GM12878 (cell line): ENCODE measurements at regions not wholly inside any gene's neighbourhood (a gene's known extent, or its start where the extent isn't known, plus 50 kb on each side); places are given as distances from the start of the nearest gene placed in this dataset.

Experiments used
- ATAC-seq: fragments of 200-7000 bp; cut with Tn5 transposase; 3 replicates; pipeline ENCODE4 v1.9.1; 2020; ENCODE audit warnings: mild to moderate bottlenecking, moderate library complexity
- BruUV-seq: library from RNA; stranded (reverse); fragments of 400-500 nt; replicated peaks from 2 replicates; lab custom pipeline; 2021; lab: Mats Ljungman, UMichigan
- CTCF ChIA-PET: fragments of 300-600 bp; sonication (Branson Sonifier 250); formaldehyde crosslinking; extraction: SDS; loops from one replicate; lab custom pipeline; 2021; ENCODE audit warnings: inconsistent platforms; lab: Yijun Ruan, JAX
- POLR2A ChIA-PET: fragments of 350-600 bp; formaldehyde crosslinking; extraction: SDS; loops from one replicate; lab custom pipeline; 2021; ENCODE audit warnings: inconsistent platforms; lab: Charles Lee
- RAD21 ChIA-PET: fragments of 300-600 bp; sonication (Branson Sonifier 250); formaldehyde crosslinking; loops from one replicate; lab custom pipeline; 2023; ENCODE audit warnings: antibody characterized with exemption; ENCODE audit not compliant: unreplicated experiment; lab: Charles Lee
- SMC1A ChIA-PET: fragments of 300-600 bp; sonication (Branson Sonifier 250); formaldehyde crosslinking; loops from one replicate; lab custom pipeline; 2023; ENCODE audit not compliant: unreplicated experiment, uncharacterized antibody; lab: Charles Lee
- DNase-seq: peaks from one replicate; pipeline ENCODE4 v3.0.0-alpha.2; 2011; ENCODE audit warnings: low read depth, low spot score
- FAIRE-seq: peaks from 3 replicates; lab custom pipeline; 2011; peaks lifted over from hg19 to GRCh38; lab: Jason Lieb, UNC
- H2AFZ ChIP-seq: 2 replicates; pipeline ENCODE4 v1.6.0; 2011; ENCODE audit warnings: low read depth, low read length, control low read depth; ENCODE audit not compliant: control insufficient read depth
- H3K27ac ChIP-seq: 2 replicates; pipeline ENCODE4 v1.5.1; 2011; ENCODE audit warnings: control low read depth; ENCODE audit not compliant: control insufficient read depth, insufficient read depth
- H3K27me3 ChIP-seq, 2 experiments: replicated peaks in 1 of 2; 2 replicates each; pipeline versions ENCODE4 v1.6.0 to v1.6.1; 2011; ENCODE audit warnings: low read length in 1 of 2; ENCODE audit not compliant: control insufficient read depth in 2 of 2, insufficient read depth in 2 of 2
- H3K36me3 ChIP-seq, 2 experiments: 2 replicates each; pipeline ENCODE4 v1.5.1; 2011; ENCODE audit warnings: low read length in 1 of 2; ENCODE audit not compliant: control insufficient read depth in 2 of 2, insufficient read depth in 2 of 2
- H3K4me1 ChIP-seq: 2 replicates; pipeline ENCODE4 v1.6.1; 2011; ENCODE audit warnings: mild to moderate bottlenecking, low read length, moderate library complexity, mixed read lengths; ENCODE audit not compliant: control insufficient read depth, insufficient read depth
- H3K4me2 ChIP-seq: 2 replicates; pipeline ENCODE4 v1.6.0; 2011; ENCODE audit warnings: control low read depth; ENCODE audit not compliant: control insufficient read depth, insufficient read depth
- H3K4me3 ChIP-seq: fragments of 200-600 bp; sonication (generic); 2 replicates; pipeline ENCODE4 v1.5.1; 2016
- H3K79me2 ChIP-seq: 2 replicates; pipeline ENCODE4 v1.6.0; 2011; ENCODE audit warnings: low read length; ENCODE audit not compliant: control insufficient read depth, insufficient read depth
- H3K9ac ChIP-seq: 2 replicates; pipeline ENCODE4 v1.8.0; 2011; ENCODE audit warnings: low read length, control low read depth, mixed read lengths; ENCODE audit not compliant: control insufficient read depth, insufficient read depth
- H3K9me3 ChIP-seq: replicated peaks from 3 replicates; pipeline ENCODE4 v1.5.1; 2011; ENCODE audit warnings: mild to moderate bottlenecking, low read length; ENCODE audit not compliant: control insufficient read depth, insufficient read depth
- H4K20me1 ChIP-seq: 2 replicates; pipeline ENCODE4 v1.6.0; 2011; ENCODE audit not compliant: control insufficient read depth, insufficient read depth
- WGBS: methylation state at CpG from one replicate; pipeline ENCODE4 v1.1.6; 2016; ENCODE audit warnings: low lambda C conversion rate; ENCODE audit not compliant: insufficient replicate concordance, insufficient coverage; ENCODE audit errors: missing lambda C conversion rate; 5-methylcytosine and 5-hydroxymethylcytosine counted together
- in situ Hi-C: fragments of 300-500 bp; cut with MboI; formaldehyde crosslinking; loops from 9 replicates; pipeline ENCODE4 v1.14.3; 2018; ENCODE audit warnings: mixed read lengths
- intact Hi-C: fragments of 100-400 bp; cut with micrococcal nuclease; formaldehyde crosslinking; loops from one replicate; pipeline ENCODE4 v1.14.2; 2022; ENCODE audit not compliant: unreplicated experiment
- TF ChIP-seq, protein P1 (sequence below): IDR thresholded peaks from 2 replicates; pipeline ENCODE4 v1.6.1; 2012; ENCODE audit warnings: improper control_type of control experiment, low read depth, low read length; ENCODE audit not compliant: insufficient replicate concordance

- no TSS peak for BruUV-seq
- Histone ChIP-seq H3K4me1 (peaks cover 12% of the 10 kb centered on the region), H3K9me3 (no peaks in the 10 kb centered on the region; the same call in 2 of the 3 replicates), H4K20me1 (no peaks in the 10 kb centered on the region), H3K9ac (no peak overlapping the region), H3K27me3 (peaks cover 3 to 9% of the 10 kb centered on the region in 2 experiments), H2AFZ (no peak overlapping the region), H3K79me2 (no peaks in the 10 kb centered on the region)
- ChIA-PET SMC1A (interaction anchor here (0.6 kb wide), 1 partner anchor 42 kb away, joined by 3 read pairs; no protein-coding TSS in a partner anchor), POLR2A (no interaction called here), CTCF (interaction anchor here (1.4 to 1.7 kb wide), 2 partner anchors 15 to 19 kb away, joined by 3 to 5 read pairs; no protein-coding TSS in a partner anchor), RAD21 (no interaction called here)
- no peak for FAIRE-seq
- TF ChIP-seq, protein P1, sequence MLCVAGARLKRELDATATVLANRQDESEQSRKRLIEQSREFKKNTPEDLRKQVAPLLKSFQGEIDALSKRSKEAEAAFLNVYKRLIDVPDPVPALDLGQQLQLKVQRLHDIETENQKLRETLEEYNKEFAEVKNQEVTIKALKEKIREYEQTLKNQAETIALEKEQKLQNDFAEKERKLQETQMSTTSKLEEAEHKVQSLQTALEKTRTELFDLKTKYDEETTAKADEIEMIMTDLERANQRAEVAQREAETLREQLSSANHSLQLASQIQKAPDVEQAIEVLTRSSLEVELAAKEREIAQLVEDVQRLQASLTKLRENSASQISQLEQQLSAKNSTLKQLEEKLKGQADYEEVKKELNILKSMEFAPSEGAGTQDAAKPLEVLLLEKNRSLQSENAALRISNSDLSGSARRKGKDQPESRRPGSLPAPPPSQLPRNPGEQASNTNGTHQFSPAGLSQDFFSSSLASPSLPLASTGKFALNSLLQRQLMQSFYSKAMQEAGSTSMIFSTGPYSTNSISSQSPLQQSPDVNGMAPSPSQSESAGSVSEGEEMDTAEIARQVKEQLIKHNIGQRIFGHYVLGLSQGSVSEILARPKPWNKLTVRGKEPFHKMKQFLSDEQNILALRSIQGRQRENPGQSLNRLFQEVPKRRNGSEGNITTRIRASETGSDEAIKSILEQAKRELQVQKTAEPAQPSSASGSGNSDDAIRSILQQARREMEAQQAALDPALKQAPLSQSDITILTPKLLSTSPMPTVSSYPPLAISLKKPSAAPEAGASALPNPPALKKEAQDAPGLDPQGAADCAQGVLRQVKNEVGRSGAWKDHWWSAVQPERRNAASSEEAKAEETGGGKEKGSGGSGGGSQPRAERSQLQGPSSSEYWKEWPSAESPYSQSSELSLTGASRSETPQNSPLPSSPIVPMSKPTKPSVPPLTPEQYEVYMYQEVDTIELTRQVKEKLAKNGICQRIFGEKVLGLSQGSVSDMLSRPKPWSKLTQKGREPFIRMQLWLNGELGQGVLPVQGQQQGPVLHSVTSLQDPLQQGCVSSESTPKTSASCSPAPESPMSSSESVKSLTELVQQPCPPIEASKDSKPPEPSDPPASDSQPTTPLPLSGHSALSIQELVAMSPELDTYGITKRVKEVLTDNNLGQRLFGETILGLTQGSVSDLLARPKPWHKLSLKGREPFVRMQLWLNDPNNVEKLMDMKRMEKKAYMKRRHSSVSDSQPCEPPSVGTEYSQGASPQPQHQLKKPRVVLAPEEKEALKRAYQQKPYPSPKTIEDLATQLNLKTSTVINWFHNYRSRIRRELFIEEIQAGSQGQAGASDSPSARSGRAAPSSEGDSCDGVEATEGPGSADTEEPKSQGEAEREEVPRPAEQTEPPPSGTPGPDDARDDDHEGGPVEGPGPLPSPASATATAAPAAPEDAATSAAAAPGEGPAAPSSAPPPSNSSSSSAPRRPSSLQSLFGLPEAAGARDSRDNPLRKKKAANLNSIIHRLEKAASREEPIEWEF = no peak
- TF ChIP-seq, all 136 proteins: peak for 0
- DNase-seq (no peak), ATAC-seq (no peak)
- H3K4me3 ChIP-seq = no peak overlapping the region
- 33% methylated on average over 4 of the region's 4 CpGs for WGBS
- H3K4me2 ChIP-seq = no peak overlapping the region
- intact Hi-C loops = no loop called here
- in situ Hi-C loops = no loop called here
- no peak overlapping the region for H3K27ac ChIP-seq
- no peaks in the 10 kb centered on the region for H3K36me3 ChIP-seq
These were observed 129.8 kb upstream of the HSD17B12 start for GRCh38 chr11:43550714-43551113.
